Peyer's patch (tissue), 4 donors: ENCODE measurements at regions not wholly inside any gene's neighbourhood (a gene's known extent, or its start where the extent isn't known, plus 50 kb on each side); places are given as distances from the start of the nearest gene placed in this dataset.

Experiments
- DNase-seq, 3 donors: peaks; one replicate each; pipeline ENCODE4 v3.0.0-alpha.2; 2017 to 2019
- H3K27ac ChIP-seq, 4 donors: fragments of 200-600 bp; sonication (generic); one replicate each; pipeline ENCODE4 v1.5.1; 2016 to 2019
- H3K27me3 ChIP-seq, 2 donors: fragments of 200-600 bp; sonication (generic); one replicate each; pipeline ENCODE4 v1.5.1; 2019
- H3K36me3 ChIP-seq, 3 donors: fragments of 200-600 bp; sonication (generic); one replicate each; pipeline ENCODE4 v1.5.1; 2016 to 2019
- H3K4me1 ChIP-seq, 4 donors: fragments of 200-600 bp; sonication (generic); one replicate each; pipeline ENCODE4 v1.5.1; 2016 to 2019
- H3K4me3 ChIP-seq, 4 donors: fragments of 200-600 bp; sonication (generic); 1 replicate in 3 of 4; 2 replicates in 1 of 4; pipeline ENCODE4 v1.5.1; 2016 to 2019; ENCODE audit warnings: mild to moderate bottlenecking in 1 of 4
- H3K9me3 ChIP-seq, 4 donors: fragments of 200-600 bp; sonication (generic); one replicate each; pipeline ENCODE4 v1.5.1; 2016 to 2019; ENCODE audit warnings: mild to moderate bottlenecking in 1 of 4
- POLR2A ChIP-seq, 2 donors: fragments of 450-650 bp; IDR thresholded peaks; one replicate each; pipeline ENCODE4 v1.5.1; 2017; ENCODE audit warnings: antibody characterized with exemption in 2 of 2, mild to moderate bottlenecking in 2 of 2, moderate library complexity in 2 of 2
- TF ChIP-seq, protein P1 (sequence below), 6 experiments: fragments of 450-650 bp in 4 of 6; fragments of 200-600 bp in 2 of 6; sonication (generic) in 1 of 6; IDR thresholded peaks; one replicate each; pipeline ENCODE4 v1.5.1; 2017 to 2019; ENCODE audit warnings: antibody characterized with exemption in 6 of 6, mild to moderate bottlenecking in 3 of 6, moderate library complexity in 1 of 6

- H3K4me1 ChIP-seq = no peaks in the 10 kb centered on the region
- TF ChIP-seq, protein P1, sequence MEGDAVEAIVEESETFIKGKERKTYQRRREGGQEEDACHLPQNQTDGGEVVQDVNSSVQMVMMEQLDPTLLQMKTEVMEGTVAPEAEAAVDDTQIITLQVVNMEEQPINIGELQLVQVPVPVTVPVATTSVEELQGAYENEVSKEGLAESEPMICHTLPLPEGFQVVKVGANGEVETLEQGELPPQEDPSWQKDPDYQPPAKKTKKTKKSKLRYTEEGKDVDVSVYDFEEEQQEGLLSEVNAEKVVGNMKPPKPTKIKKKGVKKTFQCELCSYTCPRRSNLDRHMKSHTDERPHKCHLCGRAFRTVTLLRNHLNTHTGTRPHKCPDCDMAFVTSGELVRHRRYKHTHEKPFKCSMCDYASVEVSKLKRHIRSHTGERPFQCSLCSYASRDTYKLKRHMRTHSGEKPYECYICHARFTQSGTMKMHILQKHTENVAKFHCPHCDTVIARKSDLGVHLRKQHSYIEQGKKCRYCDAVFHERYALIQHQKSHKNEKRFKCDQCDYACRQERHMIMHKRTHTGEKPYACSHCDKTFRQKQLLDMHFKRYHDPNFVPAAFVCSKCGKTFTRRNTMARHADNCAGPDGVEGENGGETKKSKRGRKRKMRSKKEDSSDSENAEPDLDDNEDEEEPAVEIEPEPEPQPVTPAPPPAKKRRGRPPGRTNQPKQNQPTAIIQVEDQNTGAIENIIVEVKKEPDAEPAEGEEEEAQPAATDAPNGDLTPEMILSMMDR (IDR thresholded peaks at IDR 0.05) = no peak
- TF ChIP-seq POLR2A (IDR thresholded peaks at IDR 0.05) = no peak
- H3K4me3 ChIP-seq = no peak overlapping the region
- H3K27ac ChIP-seq = no peak overlapping the region
- H3K27me3 ChIP-seq = no peaks in the 10 kb centered on the region
- no peaks in the 10 kb centered on the region for H3K36me3 ChIP-seq
- no peaks in the 10 kb centered on the region for H3K9me3 ChIP-seq
- no peak for DNase-seq
Measured at GRCh38 chr7:41206267-41206666, 496.6 kb downstream of the INHBA start.

- no peaks in the 10 kb centered on the region for H3K9me3 ChIP-seq
- DNase-seq = no peak
- no peaks in the 10 kb centered on the region for H3K36me3 ChIP-seq
- H3K27me3 ChIP-seq = no peaks in the 10 kb centered on the region
- H3K27ac ChIP-seq = no peak overlapping the region
- TF ChIP-seq, protein P1 (IDR thresholded peaks at IDR 0.05) = no peak
- TF ChIP-seq POLR2A (IDR thresholded peaks at IDR 0.05) = no peak
- H3K4me1 ChIP-seq = no peaks in the 10 kb centered on the region
- H3K4me3 ChIP-seq = no peak overlapping the region
Measured at GRCh38 chr7:41205600-41205999, 497.3 kb downstream of the INHBA start.

GRCh38 chr7:41203542-41203941 lies 499.3 kb downstream of the INHBA start:
- DNase-seq = no peak
- H3K4me3 ChIP-seq = no peak overlapping the region
- no peaks in the 10 kb centered on the region for H3K4me1 ChIP-seq
- no peaks in the 10 kb centered on the region for H3K9me3 ChIP-seq
- no peak overlapping the region for H3K27ac ChIP-seq
- no peaks in the 10 kb centered on the region for H3K36me3 ChIP-seq
- no peaks in the 10 kb centered on the region for H3K27me3 ChIP-seq
- TF ChIP-seq, protein P1 (IDR thresholded peaks at IDR 0.05) = no peak
- no peak for TF ChIP-seq POLR2A (IDR thresholded peaks at IDR 0.05)

DNA sequence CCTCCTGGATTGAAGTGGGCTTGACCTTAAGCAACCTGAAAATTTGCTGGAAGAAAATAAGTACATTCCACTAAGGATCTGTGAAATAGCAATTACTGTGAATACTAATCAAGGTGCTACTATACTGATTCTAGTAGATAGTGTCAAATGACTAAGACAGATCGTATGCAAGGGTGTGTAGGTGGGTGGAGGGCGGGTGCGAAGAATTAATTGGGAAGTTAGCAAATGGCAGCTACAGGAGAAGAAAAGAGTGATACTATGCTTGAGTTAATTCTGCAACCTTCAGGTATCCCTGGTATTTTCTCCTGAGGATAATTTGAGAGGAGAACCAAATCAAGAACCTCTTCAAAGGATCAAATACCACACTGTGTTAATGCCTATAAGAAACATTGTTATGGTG lies 501.9 kb downstream of the INHBA start:
- Histone ChIP-seq H3K4me1 (no peaks in the 10 kb centered on the region), H3K4me3 (no peak overlapping the region), H3K9me3 (no peaks in the 10 kb centered on the region), H3K27ac (no peak overlapping the region), H3K36me3 (no peaks in the 10 kb centered on the region), H3K27me3 (no peaks in the 10 kb centered on the region)
- TF ChIP-seq, protein P1 (IDR thresholded peaks at IDR 0.05) = no peak
- no peak for TF ChIP-seq POLR2A (IDR thresholded peaks at IDR 0.05)
- DNase-seq = no peak

- Histone ChIP-seq H3K36me3 (no peaks in the 10 kb centered on the region), H3K27ac (no peak overlapping the region), H3K4me1 (no peaks in the 10 kb centered on the region), H3K4me3 (no peak overlapping the region), H3K9me3 (no peaks in the 10 kb centered on the region), H3K27me3 (no peaks in the 10 kb centered on the region)
- no peak for DNase-seq
- TF ChIP-seq, protein P1 (IDR thresholded peaks at IDR 0.05) = no peak
- no peak for TF ChIP-seq POLR2A (IDR thresholded peaks at IDR 0.05)
Measured at GRCh38 chr7:41199136-41199535, 503.8 kb downstream of the INHBA start.

DNA sequence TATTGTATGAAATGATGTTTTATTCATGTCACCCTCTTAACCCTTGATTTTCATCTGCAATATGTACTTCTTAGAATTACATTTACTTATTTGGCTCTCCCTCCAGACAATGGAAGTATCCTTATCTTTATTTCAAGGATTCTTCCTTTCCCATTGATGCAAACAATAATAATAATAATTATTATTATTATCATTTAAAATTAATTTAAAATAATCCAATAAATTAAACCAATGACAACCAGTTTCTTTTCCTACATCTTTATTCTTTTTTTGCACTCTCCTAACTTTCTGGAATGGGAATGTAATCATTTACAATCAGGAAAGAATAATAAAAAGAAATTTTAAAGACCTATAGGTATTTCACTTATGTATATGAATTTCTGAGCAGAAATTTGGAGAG lies 504.4 kb downstream of the INHBA start:
- H3K27me3 ChIP-seq = no peaks in the 10 kb centered on the region
- no peak overlapping the region for H3K4me3 ChIP-seq
- DNase-seq = no peak
- no peaks in the 10 kb centered on the region for H3K4me1 ChIP-seq
- H3K36me3 ChIP-seq = no peaks in the 10 kb centered on the region
- TF ChIP-seq, protein P1 (IDR thresholded peaks at IDR 0.05) = no peak
- no peak for TF ChIP-seq POLR2A (IDR thresholded peaks at IDR 0.05)
- no peaks in the 10 kb centered on the region for H3K9me3 ChIP-seq
- no peak overlapping the region for H3K27ac ChIP-seq
